ENCODE measurements at regions not wholly inside any gene's neighbourhood (a gene's known extent, or its start where the extent isn't known, plus 50 kb on each side); places are given as distances from the start of the nearest gene placed in this dataset.
A peak's percentile ranks its signal among the peaks of the same experiment; 100 is the strongest.

DNA sequence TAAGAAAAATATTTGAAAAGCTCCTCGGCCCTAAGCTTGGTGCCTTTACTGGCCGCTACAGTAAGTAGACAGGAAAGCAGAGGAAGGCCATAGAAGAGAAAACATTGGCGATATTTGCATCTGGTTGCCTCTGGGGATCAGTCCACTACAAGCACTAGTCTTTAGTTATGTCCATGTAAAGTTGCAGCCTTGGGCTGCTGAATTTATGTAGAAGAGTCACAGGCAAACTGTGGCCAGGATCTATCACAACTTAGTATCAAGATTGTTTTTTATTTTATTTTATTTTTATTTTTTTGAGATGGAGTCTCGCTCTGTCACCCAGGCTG, 228.7 kb upstream of the CAMK1G start:
- TF ChIP-seq POLR2AphosphoS5 (IDR thresholded peaks at IDR 0.05; ENCODE audit: insufficient read depth in 1 of 2, low read depth in 1 of 2) = no peak
- TF ChIP-seq POLR2A (IDR thresholded peaks at IDR 0.05) = no peak
- no peak for TF ChIP-seq CTCF (IDR thresholded peaks at IDR 0.05)
- intact Hi-C loops (cut with DNase I) = no loop called here
- Histone ChIP-seq H3K4me3 (no peak overlapping the region), H3K27me3 (no peaks in the 10 kb centered on the region), H3K27ac (no peak overlapping the region), H3K36me3 (no peaks in the 10 kb centered on the region), H3K4me1 (peaks cover 16% of the 10 kb centered on the region), H3K9me3 (no peaks in the 10 kb centered on the region)
- no peak for DNase-seq (ENCODE audit: extremely low spot score in 2 of 2)

GRCh38 chr1:209355415-209355814, 228.1 kb upstream of the CAMK1G start:
- peak overlapping the region; percentile 38 for H3K27ac ChIP-seq
- no peaks in the 10 kb centered on the region for H3K9me3 ChIP-seq
- TF ChIP-seq POLR2A (IDR thresholded peaks at IDR 0.05) (no peak), POLR2AphosphoS5 (IDR thresholded peaks at IDR 0.05; ENCODE audit: insufficient read depth in 1 of 2, low read depth in 1 of 2) (peak in 1 of 2 donors; percentile 49)
- H3K4me3 ChIP-seq = no peak overlapping the region
- intact Hi-C loops (cut with DNase I) = no loop called here
- no peaks in the 10 kb centered on the region for H3K36me3 ChIP-seq
- no peaks in the 10 kb centered on the region for H3K27me3 ChIP-seq
- peaks cover 16% of the 10 kb centered on the region for H3K4me1 ChIP-seq
- no peak for DNase-seq (ENCODE audit: extremely low spot score in 2 of 2)

GRCh38 chr1:209356976-209357377, 226.5 kb upstream of the CAMK1G start:
- no peak for DNase-seq (ENCODE audit: extremely low spot score in 2 of 2)
- intact Hi-C loops (cut with DNase I) = no loop called here
- Histone ChIP-seq H3K36me3 (no peaks in the 10 kb centered on the region), H3K4me3 (no peak overlapping the region), H3K27ac (no peak overlapping the region), H3K4me1 (peaks cover 16% of the 10 kb centered on the region), H3K27me3 (no peaks in the 10 kb centered on the region), H3K9me3 (no peaks in the 10 kb centered on the region)
- TF ChIP-seq POLR2A (IDR thresholded peaks at IDR 0.05) = no peak
- no peak for TF ChIP-seq POLR2AphosphoS5 (IDR thresholded peaks at IDR 0.05; ENCODE audit: insufficient read depth in 1 of 2, low read depth in 1 of 2)
- no peak for TF ChIP-seq CTCF (IDR thresholded peaks at IDR 0.05)

DNA sequence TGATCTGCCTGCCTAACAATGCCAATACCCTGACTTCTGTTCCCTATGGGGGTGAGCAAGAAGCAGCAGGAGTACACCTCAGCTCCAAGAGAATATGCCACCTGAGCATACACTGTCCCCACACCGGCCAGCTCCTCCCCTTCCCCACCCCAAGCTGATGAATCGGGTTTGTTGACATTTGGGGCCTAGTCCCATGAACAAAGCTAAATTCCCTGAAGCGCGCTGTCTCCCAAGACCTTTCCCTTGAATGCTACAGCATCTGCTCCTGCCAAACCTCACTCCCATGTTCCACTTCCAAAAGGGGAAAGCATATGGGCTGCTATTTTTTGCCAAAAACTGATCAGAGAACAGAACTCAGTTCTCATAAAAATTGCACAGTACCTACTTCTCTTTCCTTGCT, 220.4 kb upstream of the CAMK1G start:
- H3K9me3 ChIP-seq = no peaks in the 10 kb centered on the region
- H3K27ac ChIP-seq = no peak overlapping the region
- H3K36me3 ChIP-seq = no peaks in the 10 kb centered on the region
- intact Hi-C loops (cut with DNase I) = no loop called here
- H3K4me1 ChIP-seq = peaks cover 30% of the 10 kb centered on the region
- no peak overlapping the region for H3K4me3 ChIP-seq
- H3K27me3 ChIP-seq = no peaks in the 10 kb centered on the region
- no peak for DNase-seq (ENCODE audit: extremely low spot score in 2 of 2)
- TF ChIP-seq CTCF (IDR thresholded peaks at IDR 0.05) = no peak
- TF ChIP-seq POLR2AphosphoS5 (IDR thresholded peaks at IDR 0.05; ENCODE audit: insufficient read depth in 1 of 2, low read depth in 1 of 2) = no peak
- TF ChIP-seq POLR2A (IDR thresholded peaks at IDR 0.05) = no peak

DNA sequence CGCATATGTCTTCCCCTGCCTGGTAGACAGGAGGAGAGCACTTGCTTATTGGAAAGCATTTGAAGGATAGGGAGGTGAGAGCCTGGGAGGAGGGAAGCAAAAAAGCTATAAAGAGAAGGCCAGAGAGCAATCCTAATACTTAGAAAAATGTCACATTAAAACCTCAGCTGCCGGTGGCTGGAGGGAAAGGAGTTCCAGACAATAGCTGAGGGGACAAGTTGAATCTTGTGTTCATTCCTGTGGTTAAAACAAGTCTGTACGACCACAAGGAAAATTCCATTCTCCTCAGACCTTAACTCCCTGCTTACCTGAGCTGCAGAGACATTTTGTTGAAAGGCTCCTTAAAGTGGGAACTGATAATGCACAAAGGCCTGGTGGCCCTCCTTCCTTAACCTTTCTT, 218.8 kb upstream of the CAMK1G start:
- H3K9me3 ChIP-seq = no peaks in the 10 kb centered on the region
- H3K4me3 ChIP-seq = no peak overlapping the region
- intact Hi-C loops (cut with DNase I) = no loop called here
- H3K27ac ChIP-seq = no peak overlapping the region
- no peaks in the 10 kb centered on the region for H3K36me3 ChIP-seq
- no peak for DNase-seq (ENCODE audit: extremely low spot score in 2 of 2)
- TF ChIP-seq CTCF (IDR thresholded peaks at IDR 0.05) = no peak
- TF ChIP-seq POLR2AphosphoS5 (IDR thresholded peaks at IDR 0.05; ENCODE audit: insufficient read depth in 1 of 2, low read depth in 1 of 2) = peak in 1 of 2 donors; percentile 35
- H3K27me3 ChIP-seq = no peaks in the 10 kb centered on the region
- peaks cover 40% of the 10 kb centered on the region for H3K4me1 ChIP-seq
